ENCODE measurements at regions not wholly inside any gene's neighbourhood (a gene's known extent, or its start where the extent isn't known, plus 50 kb on each side); places are given as distances from the start of the nearest gene placed in this dataset.

DNA sequence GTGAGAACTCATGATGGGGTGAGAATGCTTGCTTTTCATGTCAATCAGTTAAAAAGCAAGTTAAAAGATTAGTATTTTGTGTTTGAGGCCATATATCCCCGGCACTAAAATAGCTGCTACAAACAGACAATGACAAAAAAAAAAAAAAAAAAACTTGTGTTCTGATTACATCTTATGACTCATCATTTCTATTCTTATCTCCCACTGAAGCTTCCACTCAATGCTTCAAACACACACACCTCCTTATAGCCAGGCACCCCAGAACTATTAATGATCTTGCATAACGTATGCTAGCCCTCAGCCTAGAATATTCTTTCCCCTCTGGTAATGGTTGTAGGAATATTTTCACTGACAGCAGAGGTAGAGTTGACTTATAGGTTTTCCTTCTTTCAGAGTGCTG, 778.3 kb downstream of the TRIB2 start:
- TF ChIP-seq, protein P1, sequence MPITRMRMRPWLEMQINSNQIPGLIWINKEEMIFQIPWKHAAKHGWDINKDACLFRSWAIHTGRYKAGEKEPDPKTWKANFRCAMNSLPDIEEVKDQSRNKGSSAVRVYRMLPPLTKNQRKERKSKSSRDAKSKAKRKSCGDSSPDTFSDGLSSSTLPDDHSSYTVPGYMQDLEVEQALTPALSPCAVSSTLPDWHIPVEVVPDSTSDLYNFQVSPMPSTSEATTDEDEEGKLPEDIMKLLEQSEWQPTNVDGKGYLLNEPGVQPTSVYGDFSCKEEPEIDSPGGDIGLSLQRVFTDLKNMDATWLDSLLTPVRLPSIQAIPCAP (CRISPR knock-in tag; IDR thresholded peaks at IDR 0.05), result no peak
- TF ChIP-seq TEAD4 (CRISPR knock-in tag; IDR thresholded peaks at IDR 0.05) (no peak), CTCF (IDR thresholded peaks at IDR 0.05) (no peak), ZNF671 (CRISPR knock-in tag; IDR thresholded peaks at IDR 0.05) (no peak), TP53 (CRISPR knock-in tag; IDR thresholded peaks at IDR 0.05) (no peak), JUN (CRISPR knock-in tag; IDR thresholded peaks at IDR 0.05) (no peak), ARID4B (CRISPR knock-in tag; IDR thresholded peaks at IDR 0.05; ENCODE audit: borderline replicate concordance) (no peak), ZNF317 (CRISPR knock-in tag; IDR thresholded peaks at IDR 0.05; ENCODE audit: borderline replicate concordance, low read depth) (no peak)
- TF ChIP-seq, protein P2, sequence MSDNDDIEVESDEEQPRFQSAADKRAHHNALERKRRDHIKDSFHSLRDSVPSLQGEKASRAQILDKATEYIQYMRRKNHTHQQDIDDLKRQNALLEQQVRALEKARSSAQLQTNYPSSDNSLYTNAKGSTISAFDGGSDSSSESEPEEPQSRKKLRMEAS (CRISPR knock-in tag; IDR thresholded peaks at IDR 0.05), result no peak

All from WTC11 (cell line).